ENCODE measurements at regions not wholly inside any gene's neighbourhood (a gene's known extent, or its start where the extent isn't known, plus 50 kb on each side); places are given as distances from the start of the nearest gene placed in this dataset.

DNA sequence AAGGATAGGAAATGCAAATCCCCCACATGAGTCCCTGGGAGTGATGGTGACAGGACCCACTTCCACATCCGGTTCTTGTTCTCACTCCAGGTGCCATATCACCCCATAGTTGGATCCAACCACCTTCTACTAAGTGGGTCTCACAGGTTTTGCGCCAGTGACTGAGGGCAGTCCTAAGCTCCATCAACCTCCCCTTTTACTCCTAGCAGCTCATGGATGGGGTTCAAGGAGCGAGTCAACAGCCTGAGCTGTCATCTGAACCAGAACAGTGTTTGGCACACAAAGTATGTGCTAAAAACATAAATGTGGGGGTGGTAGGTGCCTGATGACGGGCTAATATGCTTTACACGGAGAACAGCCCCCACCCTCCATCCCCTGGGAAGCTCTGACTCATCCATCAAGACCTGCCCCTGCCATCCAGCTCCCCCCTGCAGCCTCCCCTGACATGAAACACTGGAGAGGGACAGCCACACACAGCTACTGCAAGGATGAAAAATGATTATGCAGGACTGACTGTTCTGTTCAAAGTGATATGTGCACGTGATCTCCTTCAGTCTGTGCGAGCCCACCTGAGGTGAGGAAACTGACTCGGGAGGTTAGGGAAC, 143.2 kb upstream of the CDH5 start:
- ChIA-PET POLR2A (no interaction called here), CTCF (no interaction called here)

DNA sequence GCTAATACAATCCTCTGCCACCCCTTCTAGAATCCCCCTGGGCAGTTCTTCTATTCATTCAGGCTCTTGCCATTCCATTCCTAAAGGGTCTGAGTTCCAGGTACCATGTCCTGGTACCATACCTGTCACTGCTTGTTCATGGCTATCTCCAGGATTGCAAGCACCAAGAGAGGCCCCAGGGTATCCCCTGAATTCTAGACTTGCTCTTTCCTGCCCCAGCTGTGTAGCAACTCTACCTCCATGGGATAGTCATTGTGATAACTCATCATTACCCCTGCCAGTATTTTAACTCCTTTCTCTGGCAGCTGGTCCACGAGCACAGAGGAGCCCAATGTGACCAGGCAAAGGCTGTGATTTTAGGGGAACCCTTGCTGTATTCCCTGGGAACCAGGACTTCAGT, 143.7 kb upstream of the CDH5 start:
- ChIA-PET CTCF (no interaction called here), POLR2A (no interaction called here)

DNA sequence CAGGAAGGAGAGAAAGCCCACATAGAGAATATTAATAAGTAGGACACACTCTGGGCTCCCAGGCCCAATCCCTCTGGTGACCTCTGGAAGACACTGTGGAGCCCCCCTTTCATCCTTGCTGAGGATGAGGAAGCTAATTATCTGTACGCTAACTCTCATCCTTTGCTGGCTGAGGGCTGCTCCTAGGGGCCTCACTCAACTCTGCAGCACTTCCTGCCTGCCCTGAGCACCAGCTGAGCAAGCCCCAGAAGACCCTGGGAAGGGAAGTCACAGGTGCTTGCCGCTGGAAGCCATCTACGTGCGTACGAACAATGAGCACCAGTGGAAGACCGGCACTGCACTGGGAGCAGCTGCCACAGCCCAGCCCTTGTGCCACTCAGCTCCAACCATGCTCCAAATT, 145.8 kb upstream of the CDH5 start:
- ChIA-PET POLR2A (no interaction called here), CTCF (no interaction called here)

DNA sequence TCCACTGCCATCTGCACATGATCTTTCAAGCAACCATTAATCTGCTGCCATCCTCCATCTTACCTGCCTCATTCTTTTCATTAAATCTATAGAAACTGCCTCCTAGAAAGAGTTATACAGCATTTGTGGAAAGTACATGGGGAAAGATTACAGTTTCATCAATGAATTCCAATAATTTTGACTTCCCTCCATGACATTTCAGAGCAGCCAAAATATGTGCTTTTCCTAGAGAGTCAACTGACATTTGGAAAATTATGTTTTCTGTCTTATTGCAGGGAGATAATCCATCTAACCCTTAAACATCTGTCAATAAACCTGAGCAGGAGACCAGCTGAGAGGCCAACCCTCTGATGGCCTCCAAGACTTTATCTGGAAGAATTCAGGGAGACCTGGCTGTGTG, 147.0 kb upstream of the CDH5 start:
- ChIA-PET POLR2A (no interaction called here), CTCF (no interaction called here)

DNA sequence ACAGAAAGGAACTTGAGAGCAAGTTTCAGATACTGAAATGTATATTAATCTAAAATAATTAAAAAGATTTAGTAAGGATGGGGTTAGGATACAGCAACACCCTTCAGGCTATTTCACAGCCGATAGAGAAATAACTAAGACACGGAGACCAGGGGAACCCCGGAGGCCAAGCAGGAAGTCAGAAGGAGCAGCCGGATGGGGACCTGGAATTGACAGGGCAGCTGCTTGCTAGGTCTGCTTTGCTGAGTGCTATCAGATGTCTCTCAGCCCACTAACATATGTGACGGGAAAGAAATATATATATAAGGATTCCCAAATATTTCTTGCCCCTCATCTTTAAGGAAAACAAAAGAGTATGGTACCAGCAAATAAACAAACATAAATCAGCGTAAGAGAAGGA, 154.1 kb upstream of the CDH5 start:
- POLR2A ChIA-PET: no interaction called here
- CTCF ChIA-PET: no interaction called here

DNA sequence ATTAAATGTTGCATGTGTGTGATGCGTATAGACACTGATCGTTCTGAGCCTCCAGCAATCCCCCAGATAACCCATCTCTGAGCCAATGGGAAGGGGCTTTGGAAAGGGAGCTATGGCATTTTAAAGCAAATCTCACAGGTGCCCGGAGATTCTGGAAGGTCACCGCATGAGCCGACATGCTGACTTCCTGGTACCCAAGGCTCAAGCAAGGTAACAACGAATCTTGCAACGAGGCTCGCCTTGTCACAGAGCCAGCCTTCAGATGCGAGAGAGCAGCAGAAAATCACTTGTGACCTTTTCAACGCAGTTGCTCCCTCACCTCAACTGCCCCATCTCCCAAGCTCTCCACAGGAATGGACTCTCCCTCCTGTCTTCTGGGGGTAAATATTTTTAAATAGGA, 154.8 kb upstream of the CDH5 start:
- POLR2A ChIA-PET: no interaction called here
- CTCF ChIA-PET: no interaction called here

DNA sequence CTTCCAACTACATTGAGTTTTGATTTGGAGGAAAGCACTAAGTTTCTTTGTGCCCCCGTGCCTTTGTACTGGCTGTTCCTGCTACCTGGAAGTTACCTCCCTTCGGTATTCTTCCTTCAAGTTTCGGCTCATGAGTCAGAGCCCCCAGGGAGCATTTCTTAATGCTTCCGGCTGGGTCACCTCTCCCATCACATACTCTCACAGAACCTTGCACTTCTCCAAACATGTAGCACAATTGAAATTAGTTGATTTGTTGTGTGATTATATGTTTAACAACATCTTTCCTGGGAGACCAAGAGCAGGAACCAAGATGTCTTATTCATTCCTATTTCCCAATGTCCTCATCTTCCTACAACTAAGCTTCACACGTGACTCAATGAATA, 158.6 kb upstream of the CDH5 start:
- POLR2A ChIA-PET: no interaction called here

DNA sequence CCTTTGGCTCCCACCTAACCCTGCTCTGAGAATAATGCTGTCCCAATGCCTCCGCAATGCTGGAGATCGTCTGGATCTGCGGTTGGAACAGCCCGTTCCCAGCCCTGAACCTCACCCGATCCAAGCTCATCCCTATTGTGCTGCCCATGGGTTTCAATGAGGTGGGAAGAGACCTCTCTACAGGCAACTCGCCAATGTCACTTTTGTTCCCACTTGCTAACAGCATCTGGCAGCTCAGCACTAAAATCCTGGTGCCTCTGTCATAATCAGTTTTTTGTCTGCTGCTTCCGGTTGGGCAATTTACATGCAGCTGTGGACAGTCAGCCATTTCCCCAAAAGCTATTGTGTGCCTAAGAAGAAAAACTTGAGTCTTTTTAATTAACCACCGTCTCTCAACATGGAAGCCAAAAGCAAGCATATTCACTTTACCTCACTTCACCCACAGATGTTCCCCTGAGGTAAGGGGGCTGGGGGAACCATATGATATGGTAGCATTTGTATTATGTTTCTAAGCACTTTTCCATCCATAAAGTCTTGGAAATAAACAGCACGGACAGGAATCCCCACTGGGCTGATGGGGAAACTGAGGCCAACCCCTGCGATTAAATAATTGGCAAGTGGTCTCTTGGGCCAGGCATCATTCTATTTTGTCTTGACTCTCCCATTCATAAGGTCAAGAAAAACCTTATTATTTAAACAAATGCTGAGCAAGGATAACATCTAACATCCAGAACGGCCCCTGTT, 159.2 kb upstream of the CDH5 start:
- ChIA-PET POLR2A (no interaction called here), CTCF (no interaction called here)

More for the DNA sequence above, 158.6 kb upstream of the CDH5 start:
- CTCF ChIA-PET: no interaction called here

DNA sequence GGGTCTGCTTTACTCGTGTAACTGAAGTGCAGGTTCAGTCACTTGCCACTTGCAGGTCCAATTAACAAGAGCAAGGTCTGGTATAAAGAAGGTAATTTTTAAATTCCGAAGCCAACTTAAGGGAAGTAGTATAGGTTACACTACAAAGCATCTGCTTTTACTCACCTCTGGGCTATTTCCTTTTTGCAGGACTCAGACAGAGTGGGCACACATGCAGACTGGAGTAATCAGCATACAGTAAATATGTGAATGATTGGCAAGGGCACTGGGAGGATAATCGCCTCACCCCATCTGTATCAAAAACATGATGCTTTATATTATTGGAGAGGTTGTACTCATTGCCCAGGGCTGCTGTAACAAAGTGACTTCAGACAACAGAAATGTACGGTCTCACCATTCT, 160.1 kb upstream of the CDH5 start:
- POLR2A ChIA-PET: no interaction called here
- CTCF ChIA-PET: no interaction called here

DNA sequence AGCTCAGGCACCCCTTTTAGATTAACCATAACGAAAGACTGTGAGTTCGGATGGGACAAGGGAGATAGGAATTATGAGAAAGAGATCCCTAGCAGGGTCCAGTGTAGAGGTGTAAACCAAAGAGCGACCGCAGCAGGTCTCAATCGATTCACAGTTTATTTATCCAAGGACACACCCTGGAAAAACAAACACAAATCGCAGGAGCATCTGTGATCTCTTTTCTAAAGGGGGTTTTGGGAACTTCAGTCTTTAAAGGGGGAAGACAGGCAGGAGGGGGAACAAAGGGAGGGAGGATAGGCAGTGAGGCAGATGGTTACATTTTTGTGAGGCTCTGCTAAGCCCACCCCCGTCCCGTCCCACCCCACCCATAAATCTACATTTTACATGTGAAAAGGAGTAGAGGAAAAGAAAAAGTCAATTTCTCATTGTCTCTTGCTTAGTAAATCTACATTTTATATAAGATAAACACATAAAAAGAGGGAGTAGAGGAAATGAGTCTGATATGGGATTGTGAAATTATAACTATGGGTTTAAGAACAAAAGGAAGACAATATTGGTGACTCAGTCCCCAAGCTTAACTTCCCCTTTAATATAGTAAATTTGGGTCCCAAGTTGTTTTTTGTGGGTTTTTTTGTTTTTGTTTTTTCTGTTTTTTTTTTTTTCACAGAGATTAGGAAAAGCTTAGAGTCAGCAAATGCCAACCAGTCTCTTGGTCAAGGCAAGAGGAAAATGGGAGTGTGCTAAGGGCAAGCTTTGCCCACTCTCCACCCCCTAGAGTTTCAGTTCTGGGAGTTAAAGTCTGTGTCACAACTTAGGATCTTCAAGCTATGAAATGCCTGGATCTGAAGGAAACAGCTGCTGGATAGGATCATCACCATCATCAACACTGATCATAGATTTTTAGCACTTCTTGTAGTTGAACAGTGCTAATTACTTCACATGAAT, 160.9 kb upstream of the CDH5 start:
- CTCF ChIA-PET: no interaction called here

DNA sequence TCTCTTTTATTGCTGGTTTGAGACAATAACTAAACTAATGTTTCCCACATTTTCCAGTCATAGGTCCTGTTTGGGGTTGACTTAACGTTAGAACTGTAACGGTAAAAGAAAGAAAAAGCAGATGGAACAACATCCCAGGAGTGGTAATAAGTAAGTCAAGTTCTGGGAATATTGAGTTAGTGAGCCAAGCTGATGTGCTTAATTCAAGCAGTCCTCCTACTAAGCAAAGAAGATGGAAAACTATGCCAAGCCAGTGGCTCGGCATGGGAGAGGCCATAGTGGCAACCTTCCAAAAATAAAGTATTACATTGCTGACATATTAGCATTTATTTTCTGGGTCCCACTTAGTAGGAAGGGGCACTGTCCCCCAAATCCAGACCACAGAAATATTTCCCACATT, 161.7 kb upstream of the CDH5 start:
- ChIA-PET POLR2A (no interaction called here), CTCF (no interaction called here)

More for the DNA sequence above, 160.9 kb upstream of the CDH5 start:
- POLR2A ChIA-PET: no interaction called here

DNA sequence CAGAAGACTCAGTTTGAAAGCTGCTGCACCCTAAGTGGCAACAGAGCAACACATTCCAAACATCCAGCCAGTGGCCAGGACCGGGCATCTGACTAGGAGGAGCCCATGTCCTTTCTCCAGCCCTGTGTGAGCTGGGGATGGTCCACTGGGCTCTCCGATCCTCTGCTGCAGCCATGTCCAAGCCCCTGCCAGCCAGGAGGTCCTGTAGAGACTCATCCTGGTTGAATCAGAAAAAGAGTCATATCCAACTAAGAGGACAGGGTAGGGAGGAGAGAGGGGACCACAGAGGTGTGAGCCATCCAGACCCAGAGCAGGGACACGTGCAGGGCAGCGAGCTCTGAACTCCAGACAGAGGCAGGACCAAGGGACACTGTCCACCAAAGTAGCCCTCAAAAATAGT, 163.0 kb upstream of the CDH5 start:
- ChIA-PET CTCF (no interaction called here), POLR2A (no interaction called here)

DNA sequence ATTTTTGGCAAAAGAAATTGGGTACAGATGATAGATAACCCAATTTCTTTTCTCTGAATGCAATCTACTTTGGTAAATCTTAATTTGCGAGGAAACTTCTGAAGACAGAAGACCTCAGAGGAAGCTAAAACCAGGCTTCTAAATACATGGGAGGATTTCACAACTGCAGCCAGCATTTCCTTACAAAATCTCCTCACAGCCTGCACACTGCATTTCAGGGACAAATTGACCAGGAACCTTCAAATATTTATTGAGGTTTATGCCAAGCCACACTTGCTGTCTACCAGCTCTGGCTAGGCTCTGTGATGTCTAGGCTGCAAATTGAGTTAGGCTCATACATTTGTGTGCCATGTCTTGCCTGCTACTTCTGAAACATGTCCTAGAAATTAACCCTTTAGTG, 167.3 kb upstream of the CDH5 start:
- CTCF ChIA-PET: no interaction called here

DNA sequence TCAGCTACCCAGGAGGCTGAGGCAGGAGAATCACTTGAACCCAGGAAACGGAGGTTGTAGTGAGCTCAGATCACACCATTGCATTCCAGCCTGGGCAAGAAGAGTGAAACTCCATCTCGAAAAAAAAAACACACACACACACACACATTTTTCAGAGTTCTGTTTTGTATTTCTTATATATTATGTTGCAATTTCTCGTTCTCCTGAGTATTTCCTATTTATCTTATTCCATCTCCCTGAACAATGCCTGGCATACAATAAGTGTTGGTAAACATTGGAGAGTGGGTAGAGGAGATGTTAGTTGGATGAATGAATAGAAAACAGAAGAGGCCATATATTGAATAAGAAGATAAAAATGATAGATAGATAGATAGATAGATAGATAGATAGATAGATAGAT, 167.8 kb upstream of the CDH5 start:
- ChIA-PET POLR2A (no interaction called here), CTCF (no interaction called here)

More for the DNA sequence above, 167.3 kb upstream of the CDH5 start:
- POLR2A ChIA-PET: no interaction called here

DNA sequence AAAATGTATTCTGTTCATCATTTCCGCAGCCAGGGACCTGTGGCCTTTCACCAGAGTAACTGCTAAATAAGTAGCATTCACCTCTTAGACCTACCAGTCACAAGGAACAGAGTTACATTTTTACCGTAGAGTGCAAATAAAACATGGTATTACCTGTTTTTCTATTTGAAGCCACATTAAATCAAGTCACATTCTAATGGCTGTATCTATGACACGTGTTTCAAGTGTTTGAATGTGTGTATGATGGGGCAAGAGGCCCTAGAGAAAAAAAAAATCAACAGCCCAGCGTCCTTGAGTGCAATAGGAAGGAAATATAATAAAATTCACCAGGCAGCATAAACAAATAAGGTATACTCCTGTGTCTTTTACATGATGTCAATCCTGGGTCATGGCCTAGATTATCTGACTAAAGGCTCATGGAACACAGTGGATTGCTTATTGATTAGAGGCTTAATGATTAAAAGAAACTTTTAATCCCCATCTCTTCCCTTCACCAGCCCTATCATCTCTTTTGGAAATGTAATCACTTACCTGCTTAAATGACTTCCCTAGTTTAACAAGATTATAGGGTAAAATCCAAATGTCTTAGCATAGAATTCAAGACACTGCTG, 168.7 kb upstream of the CDH5 start:
- ChIA-PET CTCF (no interaction called here), POLR2A (no interaction called here)

DNA sequence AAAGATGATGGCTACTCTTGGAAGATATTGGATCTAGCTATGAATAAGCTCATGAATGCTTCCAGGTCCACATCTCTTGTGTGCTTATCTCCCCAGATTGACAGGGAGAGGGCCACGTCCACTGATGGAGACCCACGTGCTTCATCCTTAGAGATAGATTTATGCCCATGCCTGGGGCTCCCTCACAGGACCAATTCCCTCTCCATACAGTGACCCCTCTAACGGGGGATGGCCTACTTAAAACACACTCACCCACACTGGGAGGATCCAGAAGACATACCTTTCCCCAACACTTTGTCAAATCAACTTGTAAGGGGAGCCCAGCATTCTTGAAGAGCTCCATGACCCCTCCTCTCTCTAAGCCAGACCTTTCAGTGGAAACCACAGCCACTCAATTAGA, 169.7 kb upstream of the CDH5 start:
- POLR2A ChIA-PET: no interaction called here
- CTCF ChIA-PET: no interaction called here

DNA sequence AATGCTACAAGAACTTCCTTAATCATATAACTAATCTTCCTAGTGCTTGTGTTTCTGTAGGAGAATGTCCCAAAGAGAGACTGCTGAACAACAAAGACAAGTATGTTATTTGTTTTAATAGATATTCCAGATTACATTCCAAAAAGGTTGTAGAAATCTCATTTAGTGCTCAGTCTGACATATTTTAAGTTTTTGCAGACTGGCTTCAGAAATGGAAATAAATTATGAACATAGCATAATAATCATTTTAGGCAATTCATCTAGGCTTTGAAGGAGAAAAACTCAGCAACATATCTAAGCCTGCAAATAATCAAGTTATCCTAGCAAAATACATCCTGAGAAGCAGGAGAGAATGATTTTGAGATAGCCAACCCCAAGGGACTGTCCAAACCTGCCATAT, 171.6 kb upstream of the CDH5 start:
- POLR2A ChIA-PET: no interaction called here
- CTCF ChIA-PET: no interaction called here

DNA sequence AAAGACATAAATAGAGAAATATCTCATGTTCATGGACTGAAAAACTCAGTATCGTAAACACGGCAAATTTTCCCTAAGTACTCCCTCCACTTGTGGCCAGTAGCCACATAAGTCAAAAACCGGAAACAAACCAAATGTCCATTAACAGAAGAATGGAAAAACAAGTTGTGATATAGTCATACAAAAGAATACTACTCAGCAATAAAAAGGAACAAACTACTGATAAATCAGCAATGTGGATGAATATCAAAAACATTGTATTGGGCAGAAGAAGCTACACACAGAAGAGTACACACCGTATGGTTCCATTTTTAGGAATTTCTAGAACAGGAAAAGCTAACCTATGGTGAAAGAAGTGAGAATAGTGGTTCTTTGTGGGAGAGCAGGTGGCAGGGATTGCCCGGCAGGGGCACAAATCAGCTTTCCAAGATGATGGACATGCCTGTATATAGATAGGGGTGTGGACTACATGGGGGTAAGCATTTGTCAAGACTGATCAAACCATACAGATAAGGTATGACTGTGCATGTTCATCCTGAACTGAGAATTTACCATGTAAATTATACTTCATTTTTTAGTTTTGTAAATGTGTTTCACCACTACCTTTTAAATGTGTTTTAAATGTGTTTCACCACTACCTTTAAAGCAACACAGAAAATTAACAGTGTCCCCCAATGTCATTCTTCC, 172.8 kb upstream of the CDH5 start:
- CTCF ChIA-PET: no interaction called here
- POLR2A ChIA-PET: no interaction called here

DNA sequence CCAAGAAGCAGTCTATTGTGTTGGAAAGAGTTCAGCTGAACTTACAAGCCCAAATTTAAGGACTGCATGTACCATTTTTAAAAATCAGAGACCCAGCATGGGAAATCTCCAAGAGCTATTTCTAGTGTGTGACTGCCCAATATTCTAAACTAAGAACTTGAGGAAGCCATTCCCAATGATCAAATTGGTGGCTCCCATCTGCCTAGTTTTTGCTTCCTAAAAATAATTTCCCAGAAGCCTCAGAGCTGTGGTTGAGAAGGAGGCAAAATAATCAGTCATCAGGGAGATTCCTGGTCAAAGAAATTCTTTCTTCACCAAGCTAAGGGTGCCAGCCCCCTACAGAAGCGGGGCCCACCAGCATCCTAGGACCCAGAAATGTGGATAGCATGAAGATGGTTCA, 176.1 kb upstream of the CDH5 start:
- CTCF ChIA-PET: no interaction called here
- POLR2A ChIA-PET: no interaction called here

DNA sequence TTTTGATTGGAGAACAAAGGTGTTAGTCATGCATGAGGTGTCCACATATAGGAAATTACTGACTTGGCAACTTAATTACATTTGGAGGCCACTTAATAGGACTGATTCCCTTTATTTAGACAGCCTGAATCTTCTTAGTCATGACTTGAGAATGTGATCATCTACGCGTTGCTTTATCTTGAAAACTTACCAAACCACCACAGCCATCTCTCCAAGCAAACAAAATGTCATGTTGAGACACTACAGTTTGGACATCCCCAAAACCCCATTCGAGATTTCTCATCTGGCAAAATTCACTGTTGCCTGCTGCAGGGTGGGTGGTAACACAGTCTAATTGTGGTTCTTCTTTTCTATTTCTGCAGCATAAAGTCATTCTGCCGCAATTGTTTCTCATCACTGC, 176.5 kb upstream of the CDH5 start:
- ChIA-PET POLR2A (no interaction called here), CTCF (no interaction called here)
